ENCODE measurements at regions not wholly inside any gene's neighbourhood (a gene's known extent, or its start where the extent isn't known, plus 50 kb on each side); places are given as distances from the start of the nearest gene placed in this dataset.

DNA sequence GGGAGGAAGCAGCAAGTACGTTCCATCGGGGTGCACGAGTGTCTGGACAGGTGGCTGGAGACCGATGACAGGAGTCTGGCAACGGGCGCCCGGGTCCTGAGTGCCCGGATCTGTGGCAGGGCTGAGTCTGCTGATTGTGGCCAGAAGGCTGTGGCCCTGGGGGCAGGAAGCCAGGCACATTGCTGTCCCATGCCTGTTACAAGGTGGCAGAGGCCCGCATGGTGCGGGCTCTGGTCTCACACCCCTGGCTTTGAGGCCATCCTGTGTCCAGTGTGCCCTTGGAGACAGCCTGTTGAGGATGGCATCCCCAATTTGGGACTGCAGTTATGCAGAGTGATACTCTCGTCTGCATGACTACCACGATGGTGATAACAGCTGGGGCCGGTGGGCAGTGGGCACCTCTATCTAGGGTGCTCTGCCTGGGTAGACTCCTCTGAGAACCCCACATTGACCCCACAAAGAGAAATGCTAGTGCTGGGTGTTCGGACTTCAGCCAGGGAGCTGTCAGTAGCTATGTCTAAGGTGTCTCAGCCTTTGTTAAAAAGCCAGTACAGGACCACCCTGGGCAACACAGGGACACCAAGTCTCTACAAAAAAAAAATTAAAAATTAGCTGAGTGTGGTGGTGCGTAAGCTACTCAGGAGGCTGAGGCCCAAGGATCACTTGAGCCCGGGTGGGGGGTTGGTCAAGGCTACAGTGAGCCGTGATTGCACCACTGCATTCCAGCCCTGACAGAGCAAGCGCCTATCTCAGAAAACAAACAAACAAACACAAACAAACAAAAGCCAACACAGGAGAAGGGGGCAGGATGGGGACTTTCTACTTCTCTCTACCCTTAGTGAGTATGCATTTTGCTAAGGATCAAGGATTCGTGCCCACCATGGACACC is 88.3 kb downstream of the RHOB start (continued):
- no peak for TF ChIP-seq MED8 (CRISPR knock-in tag; IDR thresholded peaks at IDR 0.05; ENCODE audit: insufficient replicate concordance)
- no peak for TF ChIP-seq ZNF615 (CRISPR knock-in tag; IDR thresholded peaks at IDR 0.05; ENCODE audit: borderline replicate concordance)
- TF ChIP-seq, protein P1, sequence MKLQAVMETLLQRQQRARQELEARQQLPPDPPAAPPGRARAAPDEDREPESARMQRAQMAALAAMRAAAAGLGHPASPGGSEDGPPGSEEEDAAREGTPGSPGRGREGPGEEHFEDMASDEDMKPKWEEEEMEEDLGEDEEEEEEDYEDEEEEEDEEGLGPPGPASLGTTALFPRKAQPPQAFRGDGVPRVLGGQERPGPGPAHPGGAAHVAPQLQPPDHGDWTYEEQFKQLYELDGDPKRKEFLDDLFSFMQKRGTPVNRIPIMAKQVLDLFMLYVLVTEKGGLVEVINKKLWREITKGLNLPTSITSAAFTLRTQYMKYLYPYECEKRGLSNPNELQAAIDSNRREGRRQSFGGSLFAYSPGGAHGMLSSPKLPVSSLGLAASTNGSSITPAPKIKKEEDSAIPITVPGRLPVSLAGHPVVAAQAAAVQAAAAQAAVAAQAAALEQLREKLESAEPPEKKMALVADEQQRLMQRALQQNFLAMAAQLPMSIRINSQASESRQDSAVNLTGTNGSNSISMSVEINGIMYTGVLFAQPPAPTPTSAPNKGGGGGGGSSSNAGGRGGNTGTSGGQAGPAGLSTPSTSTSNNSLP (IDR thresholded peaks at IDR 0.05; ENCODE audit: low read depth, low read length), result no peak
- no peak for TF ChIP-seq ZNF761 (CRISPR knock-in tag; conservative IDR thresholded peaks at IDR 0.05)
- 0 out of 2 replicates have a peak, but pooled peaks have one; percentile 22 for TF ChIP-seq SP2 (CRISPR knock-in tag; IDR thresholded peaks at IDR 0.05)
- TF ChIP-seq, protein P2, sequence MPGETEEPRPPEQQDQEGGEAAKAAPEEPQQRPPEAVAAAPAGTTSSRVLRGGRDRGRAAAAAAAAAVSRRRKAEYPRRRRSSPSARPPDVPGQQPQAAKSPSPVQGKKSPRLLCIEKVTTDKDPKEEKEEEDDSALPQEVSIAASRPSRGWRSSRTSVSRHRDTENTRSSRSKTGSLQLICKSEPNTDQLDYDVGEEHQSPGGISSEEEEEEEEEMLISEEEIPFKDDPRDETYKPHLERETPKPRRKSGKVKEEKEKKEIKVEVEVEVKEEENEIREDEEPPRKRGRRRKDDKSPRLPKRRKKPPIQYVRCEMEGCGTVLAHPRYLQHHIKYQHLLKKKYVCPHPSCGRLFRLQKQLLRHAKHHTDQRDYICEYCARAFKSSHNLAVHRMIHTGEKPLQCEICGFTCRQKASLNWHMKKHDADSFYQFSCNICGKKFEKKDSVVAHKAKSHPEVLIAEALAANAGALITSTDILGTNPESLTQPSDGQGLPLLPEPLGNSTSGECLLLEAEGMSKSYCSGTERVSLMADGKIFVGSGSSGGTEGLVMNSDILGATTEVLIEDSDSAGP (CRISPR knock-in tag; IDR thresholded peaks at IDR 0.05; ENCODE audit: borderline replicate concordance), result no peak; the same call in 1 of the 2 replicates
- TF ChIP-seq, protein P3, sequence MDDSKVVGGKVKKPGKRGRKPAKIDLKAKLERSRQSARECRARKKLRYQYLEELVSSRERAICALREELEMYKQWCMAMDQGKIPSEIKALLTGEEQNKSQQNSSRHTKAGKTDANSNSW (CRISPR knock-in tag; IDR thresholded peaks at IDR 0.05; ENCODE audit: borderline replicate concordance), result 0 out of 2 replicates have a peak, but pooled peaks have one; percentile 64
- TF ChIP-seq SOX5 (CRISPR knock-in tag; IDR thresholded peaks at IDR 0.05; ENCODE audit: borderline replicate concordance), result peak; percentile 80
- TF ChIP-seq ZNF292 (CRISPR knock-in tag; IDR thresholded peaks at IDR 0.05; ENCODE audit: borderline replicate concordance, low read depth), result no peak
- TF ChIP-seq ZNF678 (CRISPR knock-in tag; IDR thresholded peaks at IDR 0.05), result no peak
- peak; percentile 91; the same call in 1 of the 2 replicates for TF ChIP-seq CC2D1A (CRISPR knock-in tag; IDR thresholded peaks at IDR 0.05)
- no peak for TF ChIP-seq ZNF724P (CRISPR knock-in tag; IDR thresholded peaks at IDR 0.05; ENCODE audit: borderline replicate concordance)
- no peak for TF ChIP-seq POLR2A (IDR thresholded peaks at IDR 0.05; ENCODE audit: insufficient read depth in 1 of 2, low read depth in 2 of 2, low read length in 2 of 2)
- TF ChIP-seq ZNF263 (CRISPR knock-in tag; IDR thresholded peaks at IDR 0.05), result no peak
- no peak for TF ChIP-seq ZNF749 (CRISPR knock-in tag; IDR thresholded peaks at IDR 0.05; ENCODE audit: borderline replicate concordance)
- TF ChIP-seq, protein P4, sequence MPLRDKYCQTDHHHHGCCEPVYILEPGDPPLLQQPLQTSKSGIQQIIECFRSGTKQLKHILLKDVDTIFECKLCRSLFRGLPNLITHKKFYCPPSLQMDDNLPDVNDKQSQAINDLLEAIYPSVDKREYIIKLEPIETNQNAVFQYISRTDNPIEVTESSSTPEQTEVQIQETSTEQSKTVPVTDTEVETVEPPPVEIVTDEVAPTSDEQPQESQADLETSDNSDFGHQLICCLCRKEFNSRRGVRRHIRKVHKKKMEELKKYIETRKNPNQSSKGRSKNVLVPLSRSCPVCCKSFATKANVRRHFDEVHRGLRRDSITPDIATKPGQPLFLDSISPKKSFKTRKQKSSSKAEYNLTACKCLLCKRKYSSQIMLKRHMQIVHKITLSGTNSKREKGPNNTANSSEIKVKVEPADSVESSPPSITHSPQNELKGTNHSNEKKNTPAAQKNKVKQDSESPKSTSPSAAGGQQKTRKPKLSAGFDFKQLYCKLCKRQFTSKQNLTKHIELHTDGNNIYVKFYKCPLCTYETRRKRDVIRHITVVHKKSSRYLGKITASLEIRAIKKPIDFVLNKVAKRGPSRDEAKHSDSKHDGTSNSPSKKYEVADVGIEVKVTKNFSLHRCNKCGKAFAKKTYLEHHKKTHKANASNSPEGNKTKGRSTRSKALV (CRISPR knock-in tag; IDR thresholded peaks at IDR 0.05), result peak; percentile 70; the same call in 1 of the 2 replicates
- no peak for TF ChIP-seq ZNF703 (CRISPR knock-in tag; IDR thresholded peaks at IDR 0.05; ENCODE audit: borderline replicate concordance)
- TF ChIP-seq, protein P5, sequence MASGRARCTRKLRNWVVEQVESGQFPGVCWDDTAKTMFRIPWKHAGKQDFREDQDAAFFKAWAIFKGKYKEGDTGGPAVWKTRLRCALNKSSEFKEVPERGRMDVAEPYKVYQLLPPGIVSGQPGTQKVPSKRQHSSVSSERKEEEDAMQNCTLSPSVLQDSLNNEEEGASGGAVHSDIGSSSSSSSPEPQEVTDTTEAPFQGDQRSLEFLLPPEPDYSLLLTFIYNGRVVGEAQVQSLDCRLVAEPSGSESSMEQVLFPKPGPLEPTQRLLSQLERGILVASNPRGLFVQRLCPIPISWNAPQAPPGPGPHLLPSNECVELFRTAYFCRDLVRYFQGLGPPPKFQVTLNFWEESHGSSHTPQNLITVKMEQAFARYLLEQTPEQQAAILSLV (CRISPR knock-in tag; IDR thresholded peaks at IDR 0.05; ENCODE audit: borderline replicate concordance), result 0 out of 2 replicates have a peak, but pooled peaks have one; percentile 2
- no peak for TF ChIP-seq ZNF10 (CRISPR knock-in tag; IDR thresholded peaks at IDR 0.05; ENCODE audit: borderline replicate concordance, low read depth)
- TF ChIP-seq, protein P6, sequence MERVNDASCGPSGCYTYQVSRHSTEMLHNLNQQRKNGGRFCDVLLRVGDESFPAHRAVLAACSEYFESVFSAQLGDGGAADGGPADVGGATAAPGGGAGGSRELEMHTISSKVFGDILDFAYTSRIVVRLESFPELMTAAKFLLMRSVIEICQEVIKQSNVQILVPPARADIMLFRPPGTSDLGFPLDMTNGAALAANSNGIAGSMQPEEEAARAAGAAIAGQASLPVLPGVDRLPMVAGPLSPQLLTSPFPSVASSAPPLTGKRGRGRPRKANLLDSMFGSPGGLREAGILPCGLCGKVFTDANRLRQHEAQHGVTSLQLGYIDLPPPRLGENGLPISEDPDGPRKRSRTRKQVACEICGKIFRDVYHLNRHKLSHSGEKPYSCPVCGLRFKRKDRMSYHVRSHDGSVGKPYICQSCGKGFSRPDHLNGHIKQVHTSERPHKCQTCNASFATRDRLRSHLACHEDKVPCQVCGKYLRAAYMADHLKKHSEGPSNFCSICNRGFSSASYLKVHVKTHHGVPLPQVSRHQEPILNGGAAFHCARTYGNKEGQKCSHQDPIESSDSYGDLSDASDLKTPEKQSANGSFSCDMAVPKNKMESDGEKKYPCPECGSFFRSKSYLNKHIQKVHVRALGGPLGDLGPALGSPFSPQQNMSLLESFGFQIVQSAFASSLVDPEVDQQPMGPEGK (CRISPR knock-in tag; IDR thresholded peaks at IDR 0.05), result peak; percentile 72

Measured in HepG2 (cell line).